Breast epithelium (tissue), 4 donors: ENCODE measurements at regions not wholly inside any gene's neighbourhood (a gene's known extent, or its start where the extent isn't known, plus 50 kb on each side); places are given as distances from the start of the nearest gene placed in this dataset.

Experiments used
- DNase-seq, 2 donors: peaks; one replicate each; pipeline ENCODE4 v3.0.0-alpha.2; 2019; ENCODE audit warnings: low spot score in 2 of 2
- H3K27ac ChIP-seq, 2 donors: fragments of 200-600 bp; sonication (generic) in 1 of 2; one replicate each; pipeline ENCODE4 v1.5.1; 2016 to 2019; ENCODE audit warnings: mild to moderate bottlenecking in 1 of 2
- H3K27me3 ChIP-seq, 2 donors: fragments of 200-600 bp; sonication (generic) in 1 of 2; one replicate each; pipeline versions ENCODE4 v1.5.1 to v1.6.0; 2017 to 2019; ENCODE audit warnings: control low read depth in 1 of 2, mild to moderate bottlenecking in 1 of 2
- H3K36me3 ChIP-seq: fragments of 200-600 bp; one replicate; pipeline ENCODE4 v1.5.1; 2019
- H3K4me1 ChIP-seq, 2 donors: fragments of 200-600 bp; sonication (generic); one replicate each; pipeline ENCODE4 v1.5.1; 2016 to 2019; ENCODE audit warnings: control low read depth in 1 of 2
- H3K4me3 ChIP-seq, 3 donors: fragments of 200-600 bp; sonication (generic); 1 replicate in 2 of 3; 2 replicates in 1 of 3; pipeline ENCODE4 v1.5.1; 2016 to 2019; ENCODE audit warnings: mild to moderate bottlenecking in 3 of 3, moderate library complexity in 2 of 3
- H3K9me3 ChIP-seq, 2 donors: fragments of 200-600 bp; sonication (generic) in 1 of 2; one replicate each; pipeline ENCODE4 v1.5.1; 2016 to 2019; ENCODE audit warnings: control low read depth in 1 of 2
- POLR2A ChIP-seq: fragments of 450-650 bp; IDR thresholded peaks from one replicate; pipeline ENCODE4 v1.6.1; 2016; ENCODE audit warnings: antibody characterized with exemption, mild to moderate bottlenecking, moderate library complexity
- POLR2AphosphoS5 ChIP-seq, 3 donors: sonication (generic); formaldehyde crosslinking; IDR thresholded peaks; one replicate each; pipeline ENCODE4 v1.6.1; 2017; ENCODE audit warnings: antibody characterized with exemption in 3 of 3
- intact Hi-C: fragments of 100-400 bp; cut with DNase I; formaldehyde crosslinking; loops from one replicate; pipeline ENCODE4 v1.15.1; 2023; ENCODE audit warnings: low total_unique reads
- TF ChIP-seq, protein P1 (sequence below), 3 donors: fragments of 450-650 bp; IDR thresholded peaks; one replicate each; pipeline ENCODE4 v1.5.1; 2016 to 2017; ENCODE audit warnings: antibody characterized with exemption in 3 of 3, mild to moderate bottlenecking in 3 of 3, moderate library complexity in 3 of 3

DNA sequence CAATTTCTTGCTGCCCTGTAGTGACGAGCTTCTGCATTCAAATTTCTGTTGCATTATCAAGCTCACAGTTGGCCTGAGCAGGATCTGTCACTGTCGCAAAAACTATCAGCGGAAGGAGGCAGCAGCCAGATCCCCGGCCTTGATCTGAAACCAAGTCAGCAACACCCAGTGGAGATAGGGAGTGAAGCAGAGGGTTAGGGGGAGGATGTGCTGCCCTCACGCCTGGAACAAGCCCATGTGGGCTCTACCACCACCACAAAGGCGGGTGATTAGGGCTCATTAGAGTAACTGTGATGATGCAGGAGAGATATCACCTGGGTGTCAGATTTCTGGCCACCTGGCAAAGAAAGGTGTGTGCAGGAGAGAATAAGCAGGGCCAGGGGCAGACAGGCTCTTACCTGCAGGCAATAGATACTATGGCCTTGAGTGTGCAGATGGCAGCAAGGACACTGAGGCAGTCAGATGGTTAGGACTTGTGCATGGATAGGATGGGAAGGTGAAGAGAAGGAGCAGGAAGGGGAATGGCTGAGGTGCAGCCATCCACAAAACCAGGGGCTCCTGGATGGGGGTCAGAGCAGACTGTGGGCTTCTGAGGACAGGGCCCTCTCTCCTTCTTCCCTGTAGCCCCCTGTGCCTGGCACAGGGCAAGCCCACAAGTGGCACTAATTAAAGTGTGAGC is 417.3 kb downstream of the RPS24 start:
- no peak overlapping the region for H3K4me3 ChIP-seq
- H3K4me1 ChIP-seq, result no peaks in the 10 kb centered on the region
- no peaks in the 10 kb centered on the region for H3K9me3 ChIP-seq
- TF ChIP-seq, protein P1, sequence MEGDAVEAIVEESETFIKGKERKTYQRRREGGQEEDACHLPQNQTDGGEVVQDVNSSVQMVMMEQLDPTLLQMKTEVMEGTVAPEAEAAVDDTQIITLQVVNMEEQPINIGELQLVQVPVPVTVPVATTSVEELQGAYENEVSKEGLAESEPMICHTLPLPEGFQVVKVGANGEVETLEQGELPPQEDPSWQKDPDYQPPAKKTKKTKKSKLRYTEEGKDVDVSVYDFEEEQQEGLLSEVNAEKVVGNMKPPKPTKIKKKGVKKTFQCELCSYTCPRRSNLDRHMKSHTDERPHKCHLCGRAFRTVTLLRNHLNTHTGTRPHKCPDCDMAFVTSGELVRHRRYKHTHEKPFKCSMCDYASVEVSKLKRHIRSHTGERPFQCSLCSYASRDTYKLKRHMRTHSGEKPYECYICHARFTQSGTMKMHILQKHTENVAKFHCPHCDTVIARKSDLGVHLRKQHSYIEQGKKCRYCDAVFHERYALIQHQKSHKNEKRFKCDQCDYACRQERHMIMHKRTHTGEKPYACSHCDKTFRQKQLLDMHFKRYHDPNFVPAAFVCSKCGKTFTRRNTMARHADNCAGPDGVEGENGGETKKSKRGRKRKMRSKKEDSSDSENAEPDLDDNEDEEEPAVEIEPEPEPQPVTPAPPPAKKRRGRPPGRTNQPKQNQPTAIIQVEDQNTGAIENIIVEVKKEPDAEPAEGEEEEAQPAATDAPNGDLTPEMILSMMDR (IDR thresholded peaks at IDR 0.05), result no peak
- no peak for TF ChIP-seq POLR2A
- TF ChIP-seq POLR2AphosphoS5 (IDR thresholded peaks at IDR 0.05), result no peak
- H3K36me3 ChIP-seq, result no peaks in the 10 kb centered on the region
- H3K27me3 ChIP-seq, result no peaks in the 10 kb centered on the region
- no peak for DNase-seq
- H3K27ac ChIP-seq, result no peak overlapping the region
- intact Hi-C loops, result no loop called here

DNA sequence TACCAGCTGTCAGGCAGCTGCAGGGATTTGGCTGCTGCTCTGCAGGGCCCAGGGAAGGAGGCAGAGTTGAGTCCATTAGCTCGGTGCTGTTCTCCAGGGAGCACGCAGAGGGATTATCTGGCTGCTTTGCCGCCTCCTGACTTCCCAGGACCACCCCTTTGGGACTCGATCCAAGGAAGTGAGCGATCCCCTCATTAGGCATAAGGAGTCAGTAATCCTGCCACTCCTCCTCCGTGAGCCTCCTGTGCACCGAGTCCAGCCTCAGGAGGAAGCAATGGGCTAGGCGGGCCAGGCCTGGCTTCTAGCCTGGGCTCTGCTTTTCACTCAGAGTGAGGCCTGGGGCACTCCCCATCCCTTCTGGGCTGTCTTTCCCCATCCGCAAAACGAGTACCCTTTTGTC is 417.9 kb downstream of the RPS24 start:
- intact Hi-C loops, result no loop called here
- Histone ChIP-seq H3K27ac (no peak overlapping the region), H3K4me1 (no peaks in the 10 kb centered on the region), H3K27me3 (no peaks in the 10 kb centered on the region), H3K4me3 (no peak overlapping the region), H3K9me3 (no peaks in the 10 kb centered on the region), H3K36me3 (no peaks in the 10 kb centered on the region)
- no peak for DNase-seq
- TF ChIP-seq POLR2A, result no peak
- TF ChIP-seq, protein P1 (IDR thresholded peaks at IDR 0.05), result no peak
- TF ChIP-seq POLR2AphosphoS5 (IDR thresholded peaks at IDR 0.05), result no peak

DNA sequence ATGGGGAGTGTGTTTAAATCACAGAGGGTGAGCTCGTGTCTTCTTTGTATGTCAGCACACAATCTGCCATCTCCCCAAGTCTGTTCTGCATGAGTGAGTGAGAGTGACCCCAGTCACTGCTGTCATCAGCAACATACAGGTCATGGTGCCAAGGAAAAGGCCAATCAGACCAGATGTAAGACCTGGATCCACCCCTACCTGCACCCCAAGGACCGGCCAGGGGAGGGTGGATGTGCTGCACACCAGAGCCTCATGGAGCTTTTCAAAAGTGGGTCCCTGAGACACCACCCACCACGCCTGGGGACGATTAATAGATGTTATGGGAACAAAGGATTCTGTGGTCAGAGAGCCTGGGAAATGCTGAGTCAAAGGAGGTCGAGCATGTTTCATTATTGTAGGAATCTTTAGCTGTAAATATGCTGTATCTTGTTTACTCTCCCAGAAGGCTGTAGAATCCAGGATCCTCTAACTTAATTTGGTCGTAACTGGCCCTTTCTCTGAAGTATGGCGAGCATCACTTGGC is 420.5 kb downstream of the RPS24 start:
- DNase-seq, result no peak
- Histone ChIP-seq H3K27me3 (no peaks in the 10 kb centered on the region), H3K27ac (no peak overlapping the region), H3K36me3 (no peaks in the 10 kb centered on the region), H3K4me1 (no peaks in the 10 kb centered on the region), H3K4me3 (no peak overlapping the region), H3K9me3 (no peaks in the 10 kb centered on the region)
- intact Hi-C loops, result no loop called here
- TF ChIP-seq, protein P1 (IDR thresholded peaks at IDR 0.05), result no peak
- no peak for TF ChIP-seq POLR2A
- TF ChIP-seq POLR2AphosphoS5 (IDR thresholded peaks at IDR 0.05), result no peak

DNA sequence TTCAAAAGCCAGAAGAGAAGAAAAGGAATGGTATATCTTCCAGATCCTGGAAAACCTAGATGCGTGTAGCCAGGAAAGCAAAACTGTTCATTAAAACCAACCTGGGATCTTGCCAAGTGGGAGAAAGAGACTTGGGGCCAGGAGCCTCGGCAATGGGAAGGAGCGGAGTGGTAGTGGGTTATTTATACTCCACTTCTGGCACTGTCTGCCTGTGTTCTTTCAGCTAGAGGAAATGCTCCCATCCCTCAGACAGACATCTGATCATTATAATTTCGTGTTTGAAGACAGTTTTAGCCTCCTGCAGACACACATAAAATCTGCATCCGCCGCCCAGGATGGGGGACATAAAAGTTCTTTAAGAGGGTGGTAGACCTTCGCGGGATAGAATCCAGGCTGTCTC is 421.6 kb downstream of the RPS24 start:
- Histone ChIP-seq H3K9me3 (no peaks in the 10 kb centered on the region), H3K27me3 (no peaks in the 10 kb centered on the region), H3K36me3 (no peaks in the 10 kb centered on the region), H3K4me3 (no peak overlapping the region), H3K27ac (no peak overlapping the region), H3K4me1 (no peaks in the 10 kb centered on the region)
- TF ChIP-seq POLR2A (no peak), POLR2AphosphoS5 (IDR thresholded peaks at IDR 0.05) (no peak)
- TF ChIP-seq, protein P1 (IDR thresholded peaks at IDR 0.05), result no peak
- DNase-seq, result no peak
- intact Hi-C loops, result no loop called here

DNA sequence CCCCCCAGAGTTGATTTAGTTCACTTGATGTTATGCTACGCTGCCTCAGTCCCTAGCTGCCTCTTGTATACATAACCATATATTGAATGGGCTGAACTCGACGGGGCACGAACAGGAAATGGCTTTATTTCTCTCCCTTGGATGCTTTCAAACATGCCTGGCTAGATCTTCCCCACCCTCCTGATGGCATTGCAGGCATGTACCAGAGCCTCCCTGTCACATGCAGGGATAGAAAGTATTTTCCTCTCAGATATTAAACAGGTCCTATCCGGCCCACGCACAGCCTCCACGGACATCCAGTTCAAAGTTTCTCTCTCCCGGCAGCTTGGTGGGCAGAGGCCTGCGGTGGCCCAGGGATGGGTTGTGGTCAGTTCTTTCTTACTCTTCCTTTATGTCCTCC is 422.1 kb downstream of the RPS24 start:
- Histone ChIP-seq H3K27ac (no peak overlapping the region), H3K9me3 (no peaks in the 10 kb centered on the region), H3K36me3 (no peaks in the 10 kb centered on the region), H3K4me1 (no peaks in the 10 kb centered on the region), H3K4me3 (no peak overlapping the region), H3K27me3 (no peaks in the 10 kb centered on the region)
- TF ChIP-seq, protein P1 (IDR thresholded peaks at IDR 0.05), result no peak
- TF ChIP-seq POLR2AphosphoS5 (IDR thresholded peaks at IDR 0.05), result no peak
- intact Hi-C loops, result no loop called here
- no peak for DNase-seq
